GM21526 (cell line): ENCODE measurements at regions not wholly inside any gene's neighbourhood (a gene's known extent, or its start where the extent isn't known, plus 50 kb on each side); places are given as distances from the start of the nearest gene placed in this dataset.
"Not testable (repeated sequence)": the region's sequence is repeated elsewhere in the genome, so short reads cannot be mapped to it uniquely, and the experiment has no call there.

ENCODE experiments used
- ATAC-seq: cut with Tn5 transposase; IDR thresholded peaks from one replicate; pipeline ENCODE4 v1.9.1; 2021; ENCODE audit warnings: moderate library complexity; ENCODE audit not compliant: unreplicated experiment, low FRiP score

DNA sequence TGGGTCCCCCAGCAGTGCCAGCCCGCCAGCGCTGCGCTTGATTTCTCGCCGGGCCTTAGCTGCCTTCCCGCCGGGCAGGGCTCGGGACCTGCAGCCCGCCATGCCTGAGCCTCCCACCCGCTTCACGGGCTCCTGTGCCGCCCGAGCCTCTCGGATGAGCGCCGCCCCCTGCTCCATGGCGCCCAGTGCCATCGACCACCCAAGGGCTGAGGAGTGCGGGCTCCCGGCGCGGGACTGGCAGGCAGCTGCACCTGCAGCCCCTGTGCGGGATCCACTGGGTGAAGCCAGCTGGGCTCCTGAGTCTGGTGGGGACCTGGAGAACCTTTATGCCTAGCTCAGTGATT lies 489.8 kb upstream of the ZFP42 start:
- not testable (repeated sequence) for ATAC-seq

DNA sequence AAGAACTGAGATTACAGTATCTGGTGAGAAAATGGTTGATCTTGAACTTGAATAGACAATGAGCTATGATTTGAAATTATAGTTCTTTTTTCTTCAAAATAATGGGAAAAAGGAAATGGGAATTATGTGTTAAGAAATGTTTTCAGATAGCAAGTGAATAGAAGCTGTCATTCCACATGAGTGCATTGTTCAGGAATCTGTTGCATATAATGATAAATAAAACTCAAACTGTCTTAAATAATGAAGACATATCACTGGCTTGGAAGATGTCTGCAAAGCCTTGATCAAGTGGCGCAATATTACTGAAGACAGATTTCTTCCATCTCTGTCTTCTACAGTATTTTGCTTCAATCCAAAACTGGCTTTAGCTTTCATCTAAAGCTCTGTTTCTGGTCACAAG lies 479.3 kb upstream of the ZFP42 start:
- no peak for ATAC-seq

DNA sequence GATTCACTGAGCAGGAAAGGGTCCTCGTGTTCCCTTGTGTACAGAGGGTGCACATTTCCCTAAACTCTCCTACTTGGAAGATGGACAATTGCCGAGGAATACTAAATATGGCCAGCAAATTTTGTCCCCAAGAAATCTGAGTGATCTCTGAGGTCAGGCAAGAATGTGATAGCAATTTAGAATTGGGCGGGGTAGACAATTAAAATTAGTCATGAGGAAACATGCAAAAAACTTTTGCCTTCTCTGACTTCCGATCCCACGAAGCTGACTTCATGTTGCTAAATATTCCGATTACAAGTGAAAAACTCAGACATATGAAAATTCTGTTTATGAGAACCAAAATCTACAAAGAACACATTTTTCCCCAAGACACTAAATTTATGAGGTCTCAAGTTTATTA lies 453.9 kb upstream of the ZFP42 start:
- ATAC-seq: no peak

DNA sequence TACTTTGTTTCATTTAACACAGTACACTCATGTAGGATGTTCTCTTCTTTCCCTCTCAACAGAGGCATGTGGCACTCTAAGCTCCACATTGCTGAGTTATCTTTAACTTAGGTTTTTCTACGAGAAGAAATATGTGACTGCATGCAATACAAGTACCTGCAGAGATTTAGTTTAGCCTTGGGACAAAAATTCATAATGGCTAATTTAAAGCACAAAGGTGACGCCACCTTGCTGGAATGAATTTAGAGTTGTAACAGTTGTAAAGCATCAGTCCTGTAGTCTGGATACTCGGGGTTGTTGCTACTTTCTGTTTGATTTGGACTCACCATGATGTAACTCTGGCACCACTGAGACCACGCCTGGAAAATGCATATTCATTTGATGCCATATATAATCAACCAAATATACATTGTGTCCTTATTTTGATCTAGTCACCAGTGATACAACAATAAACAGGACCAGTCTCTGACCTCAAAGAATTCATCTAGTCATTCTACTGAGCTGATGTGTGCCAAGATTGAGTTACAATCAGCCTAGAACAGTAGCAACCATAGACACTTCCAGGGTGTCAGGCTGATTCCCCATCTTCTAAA lies 451.0 kb upstream of the ZFP42 start:
- ATAC-seq: no peak

DNA sequence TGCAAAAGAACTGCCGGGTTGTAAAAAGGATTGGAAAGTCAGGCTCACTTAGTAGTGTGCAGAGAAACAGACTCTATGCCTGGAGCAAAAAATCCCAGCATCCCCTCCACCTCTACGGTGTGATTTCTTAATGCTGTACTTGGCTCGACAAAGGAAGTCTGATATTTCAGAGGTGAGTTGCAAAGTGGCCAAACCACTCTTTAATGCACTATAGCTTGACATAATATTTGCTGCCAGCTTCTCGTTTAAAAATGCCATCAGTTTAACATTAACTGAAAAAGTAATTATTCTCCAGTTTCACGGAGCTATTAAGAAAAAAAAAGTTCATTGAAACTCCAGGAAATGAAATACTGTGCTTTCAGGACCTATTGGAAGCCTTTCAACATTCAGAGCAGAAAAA lies 448.3 kb upstream of the ZFP42 start:
- ATAC-seq: no peak

DNA sequence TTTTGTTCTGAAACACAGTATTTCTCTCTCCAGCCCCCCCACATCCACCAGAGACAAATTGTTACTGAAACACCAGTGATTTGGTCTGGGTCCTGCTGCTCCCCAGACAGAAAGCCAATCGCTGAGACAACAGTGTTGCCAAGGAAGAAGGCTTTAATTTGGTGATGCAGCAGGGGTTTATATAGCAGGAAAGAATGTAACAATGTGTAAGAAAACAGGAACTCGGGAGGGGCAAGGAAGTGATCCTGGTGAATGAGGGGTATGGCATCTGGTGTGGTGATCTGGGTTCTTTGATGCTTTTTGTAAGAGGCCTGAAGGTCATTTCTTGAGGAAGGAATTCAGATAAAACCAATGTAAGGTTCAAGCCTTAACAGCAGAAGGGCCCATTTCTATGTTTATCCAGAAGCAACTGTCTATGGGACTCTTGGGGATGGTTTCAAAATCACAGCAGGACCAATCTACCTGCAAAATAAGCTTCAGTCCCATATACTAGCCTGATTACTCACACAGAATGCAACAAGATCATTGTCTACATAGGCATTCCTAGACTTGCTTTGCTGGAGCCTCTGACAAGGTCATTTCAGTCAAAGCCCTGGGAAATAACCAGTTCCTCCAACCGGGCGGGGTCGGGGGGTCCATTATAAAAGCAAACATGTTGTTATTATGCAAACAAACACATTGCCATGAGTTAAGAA lies 445.2 kb upstream of the ZFP42 start:
- no peak for ATAC-seq

- ATAC-seq: no peak
Observed at GRCh38 chr4:187552781-187553180, 442.8 kb upstream of the ZFP42 start.

- ATAC-seq: no peak
Observed at GRCh38 chr4:187555174-187555573, 440.4 kb upstream of the ZFP42 start.

DNA sequence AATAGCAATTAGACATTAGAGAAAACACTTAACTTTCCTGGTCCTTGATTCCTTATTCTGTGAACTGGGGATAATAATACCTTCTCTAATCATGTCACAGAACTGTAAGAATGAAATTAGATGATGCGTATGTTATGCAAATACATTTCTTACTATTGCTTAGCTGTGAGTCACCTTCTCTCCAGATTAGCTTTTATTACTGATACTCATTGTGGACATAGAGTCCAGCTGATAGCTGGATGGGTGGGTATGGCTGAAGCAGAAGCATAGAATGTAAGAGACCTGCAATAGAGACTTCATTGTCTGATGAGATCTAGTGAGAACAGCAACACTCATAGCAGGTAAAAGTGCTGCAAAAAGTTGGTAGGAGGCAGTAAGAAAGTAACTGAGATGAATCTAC lies 437.2 kb upstream of the ZFP42 start:
- ATAC-seq: no peak

- ATAC-seq: no peak
Observed at GRCh38 chr4:187562345-187562744, 433.2 kb upstream of the ZFP42 start.

- no peak for ATAC-seq
Observed at GRCh38 chr4:187565416-187565815, 430.2 kb upstream of the ZFP42 start.

DNA sequence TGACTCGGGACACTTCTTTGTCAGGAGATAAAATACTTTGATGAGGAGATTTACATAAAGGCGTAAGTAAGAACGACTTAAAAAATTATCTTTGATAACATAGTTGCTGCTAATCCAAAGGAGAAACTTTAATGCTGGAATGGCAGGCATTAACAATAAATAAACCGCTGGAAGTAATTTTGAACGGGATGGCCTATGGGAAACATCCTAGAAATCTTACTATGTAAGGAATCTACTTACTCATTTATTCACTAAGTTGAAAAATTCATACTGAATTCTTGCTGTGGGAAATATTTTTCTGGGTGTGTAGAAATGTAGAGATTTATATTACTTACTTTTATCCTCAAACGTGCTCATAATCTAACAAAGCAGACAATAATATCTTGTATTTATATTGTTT lies 425.7 kb upstream of the ZFP42 start:
- no peak for ATAC-seq

GRCh38 chr4:187575706-187576105 lies 419.9 kb upstream of the ZFP42 start:
- ATAC-seq: no peak

GRCh38 chr4:187576751-187577150 lies 418.8 kb upstream of the ZFP42 start:
- ATAC-seq: no peak

DNA sequence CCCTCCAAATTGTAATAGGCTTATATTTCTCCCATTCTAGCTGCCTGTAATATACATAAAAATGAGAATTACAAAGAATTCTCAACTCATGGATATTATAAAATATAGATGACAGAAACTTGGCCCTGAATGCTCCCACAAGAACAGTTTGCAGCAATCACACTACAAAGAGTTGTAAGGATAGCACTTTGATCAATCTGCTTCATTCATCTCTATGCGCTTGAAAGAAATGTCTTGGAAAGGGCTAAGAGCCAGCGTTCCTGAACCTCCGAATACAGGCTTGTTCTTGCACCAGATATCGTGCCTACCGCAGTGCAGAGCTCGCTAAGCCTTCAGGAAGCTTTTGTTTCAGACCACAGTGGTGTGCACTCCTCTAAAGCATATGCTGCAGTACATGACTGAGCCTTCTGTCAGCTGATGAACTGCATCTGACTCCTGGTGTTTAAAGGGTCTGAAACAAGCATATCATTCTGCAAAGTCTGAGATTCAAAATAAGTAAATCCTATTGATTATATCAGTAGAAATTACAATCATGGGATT lies 417.6 kb upstream of the ZFP42 start:
- no peak for ATAC-seq

DNA sequence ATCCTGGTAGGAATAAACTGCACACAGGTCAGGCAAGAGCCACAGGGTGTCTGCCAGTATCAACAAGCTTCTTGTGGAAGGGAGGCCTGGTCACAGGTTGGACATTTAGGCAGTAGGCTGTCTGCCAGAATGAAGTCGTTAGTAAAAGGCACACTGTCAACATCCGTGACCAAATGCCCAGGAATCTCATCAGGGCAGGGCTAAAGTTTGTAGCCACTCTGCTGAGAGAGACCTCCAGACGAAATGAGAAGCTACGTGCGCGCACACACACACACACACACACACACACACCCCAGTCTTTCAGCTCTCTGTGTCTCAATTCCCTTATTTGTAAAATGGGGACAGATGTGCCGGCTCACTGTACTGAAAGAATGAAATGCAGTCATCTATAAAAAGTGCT lies 408.7 kb upstream of the ZFP42 start:
- no peak for ATAC-seq

- ATAC-seq: no peak
Observed at GRCh38 chr4:187598196-187598595, 397.4 kb upstream of the ZFP42 start.

- no peak for ATAC-seq
Observed at GRCh38 chr4:187602339-187603092, 393.1 kb upstream of the ZFP42 start.

DNA sequence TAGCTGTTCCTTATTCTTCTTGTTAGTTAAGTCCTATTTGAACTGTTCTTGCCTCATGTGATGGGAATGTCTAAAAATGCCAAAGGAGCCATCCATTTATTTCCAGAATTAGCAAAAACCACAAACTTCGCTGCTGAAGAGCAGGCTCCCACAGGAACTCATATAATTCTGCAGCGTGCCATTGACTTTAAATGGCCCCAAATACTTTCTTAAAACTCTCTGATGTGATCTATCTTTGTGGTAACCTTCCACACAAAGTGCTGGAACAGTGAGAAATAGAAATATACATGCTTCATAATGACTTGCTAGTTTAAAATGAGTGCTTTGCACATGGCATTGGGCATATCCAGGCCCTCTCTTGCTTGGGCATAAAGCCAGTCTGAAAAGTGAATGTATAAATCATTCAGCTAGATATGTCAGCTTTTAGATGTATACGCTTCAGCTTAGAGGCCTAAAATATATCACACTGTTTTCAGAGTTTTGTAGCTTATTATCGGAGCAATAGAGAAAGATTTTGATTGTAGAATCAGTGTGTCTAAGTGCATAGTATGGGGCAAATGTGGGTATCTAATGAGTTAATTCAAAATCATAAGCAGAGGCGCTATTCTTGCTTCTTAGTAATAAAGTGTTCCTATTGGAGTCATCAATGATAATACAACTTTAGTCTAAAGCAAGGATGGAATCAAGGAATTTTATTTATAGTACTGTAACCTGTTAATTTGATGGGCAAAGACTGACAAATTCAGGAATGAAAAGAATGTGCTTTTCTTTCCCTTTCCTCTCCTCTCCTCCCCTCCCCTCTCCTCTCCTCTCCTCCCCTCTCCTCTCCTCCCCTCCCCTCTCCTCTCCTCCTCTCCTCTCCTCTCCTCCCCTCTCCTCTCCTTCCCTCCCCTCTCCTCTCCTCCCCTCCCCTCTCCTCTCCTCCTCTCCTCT lies 392.2 kb upstream of the ZFP42 start:
- ATAC-seq: no peak

DNA sequence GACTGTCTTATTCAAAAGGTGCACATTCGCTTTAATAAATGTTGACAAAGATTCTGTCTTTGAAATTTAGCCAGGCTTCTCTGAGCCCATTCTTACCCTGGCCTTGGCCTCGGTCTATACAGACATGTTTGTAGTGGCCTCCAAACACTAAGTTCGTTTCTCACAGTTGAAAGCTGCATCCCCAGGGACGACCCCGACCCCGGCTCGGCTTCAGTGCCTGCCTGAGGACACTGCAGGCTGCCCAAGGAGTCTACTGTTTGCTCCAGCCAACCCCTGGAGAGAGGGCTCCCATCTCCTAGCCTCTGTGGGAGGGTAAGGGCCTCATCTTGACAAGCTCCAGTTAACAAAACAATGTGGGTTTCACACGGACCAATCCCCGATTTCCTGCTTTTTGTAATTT lies 390.6 kb upstream of the ZFP42 start:
- ATAC-seq: no peak

GRCh38 chr4:187606581-187606980 lies 389.0 kb upstream of the ZFP42 start:
- no peak for ATAC-seq
